HEK293T (cell line): ENCODE measurements at regions not wholly inside any gene's neighbourhood (a gene's known extent, or its start where the extent isn't known, plus 50 kb on each side); places are given as distances from the start of the nearest gene placed in this dataset.

Source experiments
- HDGF ChIP-seq: fragments of 450-650 bp; IDR thresholded peaks from 2 replicates; pipeline ENCODE4 v1.6.1; 2017; ENCODE audit warnings: antibody characterized with exemption, borderline replicate concordance
- SUZ12 ChIP-seq: fragments of 450-650 bp; IDR thresholded peaks from 2 replicates; pipeline ENCODE4 v1.6.1; 2016; ENCODE audit warnings: mild to moderate bottlenecking

- TF ChIP-seq SUZ12 (no peak), HDGF (no peak)
These were observed 145.9 kb upstream of the CIBAR2 start for GRCh38 chr16:85258166-85258565.
